Effector memory CD4-positive, alpha-beta T cell (primary cell): ENCODE measurements at regions not wholly inside any gene's neighbourhood (a gene's known extent, or its start where the extent isn't known, plus 50 kb on each side); places are given as distances from the start of the nearest gene placed in this dataset.

Experiments used
- DNase-seq, 3 donors: peaks; one replicate each; pipeline ENCODE4 v3.0.0-alpha.2; 2020
- H3K27ac ChIP-seq: 2 replicates; pipeline ENCODE4 v1.7.0; 2013; ENCODE audit warnings: mild to moderate bottlenecking, low read length, moderate library complexity; ENCODE audit not compliant: insufficient read depth, poor library complexity, severe bottlenecking
- H3K27me3 ChIP-seq: replicated peaks from 2 replicates; pipeline ENCODE4 v1.7.0; 2013; ENCODE audit warnings: mild to moderate bottlenecking, low read length; ENCODE audit not compliant: insufficient read depth, control insufficient read depth, poor library complexity, severe bottlenecking
- H3K36me3 ChIP-seq: 2 replicates; pipeline ENCODE4 v1.7.0; 2013; ENCODE audit warnings: mild to moderate bottlenecking, low read length, moderate library complexity; ENCODE audit not compliant: control insufficient read depth, insufficient read depth
- H3K4me1 ChIP-seq: 2 replicates; pipeline ENCODE4 v1.7.0; 2013; ENCODE audit warnings: low read length, mild to moderate bottlenecking; ENCODE audit not compliant: control insufficient read depth, insufficient read depth, poor library complexity, severe bottlenecking
- H3K4me3 ChIP-seq: 2 replicates; pipeline ENCODE4 v1.7.0; 2013; ENCODE audit warnings: low read length, low read depth, mild to moderate bottlenecking; ENCODE audit not compliant: insufficient read depth, poor library complexity, severe bottlenecking
- H3K9me3 ChIP-seq: 2 replicates; pipeline ENCODE4 v1.7.0; 2013; ENCODE audit warnings: mild to moderate bottlenecking, low read length, moderate library complexity; ENCODE audit not compliant: control insufficient read depth

- H3K27me3 ChIP-seq: no peaks in the 10 kb centered on the region
- no peaks in the 10 kb centered on the region for H3K9me3 ChIP-seq
- no peak for DNase-seq
- no peak overlapping the region for H3K27ac ChIP-seq
- no peaks in the 10 kb centered on the region for H3K36me3 ChIP-seq
- H3K4me1 ChIP-seq: no peaks in the 10 kb centered on the region
- no peak overlapping the region for H3K4me3 ChIP-seq
Observed at GRCh38 chr16:52621651-52622050, 74.7 kb upstream of the TOX3 start.

- no peaks in the 10 kb centered on the region for H3K9me3 ChIP-seq
- H3K4me1 ChIP-seq: no peaks in the 10 kb centered on the region
- H3K27me3 ChIP-seq: no peaks in the 10 kb centered on the region
- no peaks in the 10 kb centered on the region for H3K36me3 ChIP-seq
- no peak overlapping the region for H3K4me3 ChIP-seq
- DNase-seq: no peak
- no peak overlapping the region for H3K27ac ChIP-seq
Observed at GRCh38 chr16:52618753-52619497, 72.0 kb upstream of the TOX3 start.

DNA sequence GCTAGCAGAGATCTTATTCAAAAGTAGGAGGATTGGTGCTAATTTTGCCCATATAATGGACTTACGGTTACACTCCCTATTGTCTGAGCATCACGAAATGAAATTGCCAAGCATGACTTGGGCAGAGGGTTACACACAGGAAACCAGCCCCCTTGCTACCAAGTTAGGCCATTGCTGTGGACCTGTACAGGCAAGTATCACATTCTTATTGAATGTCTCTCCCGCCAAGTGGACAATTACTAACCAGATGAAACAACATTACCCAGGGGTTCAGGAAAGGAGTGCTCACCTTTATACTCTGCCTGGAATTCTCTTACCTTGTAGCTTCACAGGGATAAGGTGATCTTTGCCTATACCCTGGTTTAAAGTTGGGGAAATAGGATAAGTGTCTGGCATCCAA, 70.6 kb upstream of the TOX3 start:
- no peak for DNase-seq
- Histone ChIP-seq H3K27me3 (no peaks in the 10 kb centered on the region), H3K4me1 (no peaks in the 10 kb centered on the region), H3K36me3 (no peaks in the 10 kb centered on the region), H3K27ac (no peak overlapping the region), H3K9me3 (no peaks in the 10 kb centered on the region), H3K4me3 (no peak overlapping the region)

- no peak overlapping the region for H3K4me3 ChIP-seq
- DNase-seq: no peak
- H3K27me3 ChIP-seq: no peaks in the 10 kb centered on the region
- H3K27ac ChIP-seq: no peak overlapping the region
- H3K36me3 ChIP-seq: no peaks in the 10 kb centered on the region
- no peaks in the 10 kb centered on the region for H3K4me1 ChIP-seq
- H3K9me3 ChIP-seq: no peaks in the 10 kb centered on the region
Observed at GRCh38 chr16:52613508-52613907, 66.6 kb upstream of the TOX3 start.

DNA sequence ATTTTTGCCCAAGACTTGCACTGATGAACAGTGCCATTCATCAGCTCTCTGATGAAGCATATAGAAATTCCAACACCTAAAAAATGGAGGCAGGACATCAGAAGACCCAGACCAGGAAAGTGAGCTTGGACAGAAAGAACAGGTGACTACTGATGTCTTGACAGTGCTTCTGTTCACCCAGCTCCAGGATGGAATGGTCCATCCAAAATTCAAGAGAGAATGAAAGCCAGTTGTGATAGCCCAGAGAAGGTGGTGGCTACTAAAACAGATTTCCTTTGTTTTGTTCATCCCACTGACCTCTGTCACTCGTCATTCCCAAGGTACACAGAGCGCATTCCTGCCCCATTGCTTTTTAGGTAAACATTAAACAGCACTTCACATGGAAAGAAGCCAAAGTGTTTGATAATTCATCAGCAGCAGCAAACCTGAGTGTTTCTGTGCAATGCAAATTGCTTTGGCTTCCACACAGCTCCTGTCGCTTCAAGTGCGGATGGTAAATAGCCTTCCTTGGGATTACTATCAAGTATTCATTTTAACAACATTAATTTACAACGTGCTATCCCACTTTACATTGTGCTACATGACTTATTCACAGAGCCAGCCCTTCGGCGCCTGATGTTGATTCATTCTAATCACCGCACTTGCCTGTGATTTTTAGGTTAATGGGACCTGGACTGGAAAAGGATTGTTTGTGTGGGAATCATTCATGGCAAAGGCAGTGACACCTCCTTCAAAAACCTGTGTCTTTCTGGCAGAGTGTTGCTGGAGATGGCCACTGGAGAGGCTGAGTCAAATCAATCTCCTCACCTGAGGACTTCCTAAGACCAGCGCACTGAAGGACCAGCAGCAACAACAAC, 65.1 kb upstream of the TOX3 start:
- no peak for DNase-seq
- Histone ChIP-seq H3K4me3 (no peak overlapping the region), H3K27ac (no peak overlapping the region), H3K4me1 (no peaks in the 10 kb centered on the region), H3K9me3 (no peaks in the 10 kb centered on the region), H3K36me3 (no peaks in the 10 kb centered on the region), H3K27me3 (no peaks in the 10 kb centered on the region)

DNA sequence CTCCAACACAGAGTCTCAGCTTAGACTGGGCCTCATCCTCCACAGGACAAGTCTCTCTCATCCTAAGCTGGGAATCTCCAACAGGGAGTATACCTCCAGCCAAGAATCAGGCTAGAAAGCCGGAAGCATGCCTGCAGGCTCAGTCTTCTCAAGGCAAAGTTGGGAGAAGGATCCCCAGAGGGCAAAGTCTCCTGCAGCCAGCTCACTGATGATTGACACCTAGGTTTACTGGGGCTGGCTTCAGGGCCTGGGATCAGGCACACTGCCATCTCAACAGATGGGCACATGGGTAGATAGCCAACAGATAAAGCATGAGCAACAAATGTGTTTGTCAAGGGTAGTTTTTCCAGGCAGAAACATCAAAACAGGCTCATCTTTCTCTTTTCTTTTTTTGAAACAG, 56.1 kb upstream of the TOX3 start:
- Histone ChIP-seq H3K4me3 (no peak overlapping the region), H3K36me3 (no peaks in the 10 kb centered on the region), H3K27ac (no peak overlapping the region), H3K27me3 (no peaks in the 10 kb centered on the region), H3K9me3 (no peaks in the 10 kb centered on the region), H3K4me1 (no peaks in the 10 kb centered on the region)
- DNase-seq: no peak

GRCh38 chr16:52597772-52598483, 51.0 kb upstream of the TOX3 start:
- H3K9me3 ChIP-seq: no peaks in the 10 kb centered on the region
- no peak overlapping the region for H3K27ac ChIP-seq
- H3K4me3 ChIP-seq: no peak overlapping the region
- no peaks in the 10 kb centered on the region for H3K4me1 ChIP-seq
- no peaks in the 10 kb centered on the region for H3K27me3 ChIP-seq
- H3K36me3 ChIP-seq: no peaks in the 10 kb centered on the region
- no peak for DNase-seq

DNA sequence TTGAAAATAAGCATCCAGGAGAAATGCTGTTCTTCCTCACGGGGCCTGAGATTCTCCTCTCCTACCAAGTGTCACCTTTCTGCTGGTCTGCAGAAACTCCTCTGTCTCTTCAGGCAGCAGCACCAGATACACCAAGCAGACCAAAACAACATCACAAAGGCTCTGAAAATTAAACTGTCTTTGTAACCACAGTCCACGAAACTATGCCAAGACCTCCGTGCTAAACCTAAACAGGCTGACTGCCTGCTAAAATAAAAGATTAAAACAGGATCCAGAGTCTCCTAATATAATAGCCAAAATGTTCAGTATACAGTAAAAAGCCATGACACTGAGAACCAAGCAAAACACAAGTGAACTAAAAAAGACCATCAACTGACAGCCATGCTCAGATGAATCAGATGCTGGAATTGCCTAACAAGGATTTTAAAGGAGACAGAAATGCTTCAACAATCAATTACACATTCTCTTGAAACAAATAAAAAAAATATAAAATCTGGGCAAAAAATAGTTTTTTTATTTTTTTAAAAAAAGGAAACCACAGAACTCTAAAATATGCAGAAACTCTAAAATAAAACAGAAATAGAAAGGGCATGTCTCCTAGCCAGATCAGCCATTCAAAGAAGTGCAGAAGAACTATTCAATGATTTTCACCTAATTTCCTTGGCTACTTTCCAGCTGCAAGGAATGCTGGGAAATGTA, 50.3 kb upstream of the TOX3 start:
- DNase-seq: no peak
- H3K4me3 ChIP-seq: no peak overlapping the region
- no peak overlapping the region for H3K27ac ChIP-seq
- H3K36me3 ChIP-seq: no peaks in the 10 kb centered on the region
- H3K9me3 ChIP-seq: no peaks in the 10 kb centered on the region
- no peaks in the 10 kb centered on the region for H3K27me3 ChIP-seq
- H3K4me1 ChIP-seq: no peaks in the 10 kb centered on the region
